Stimulated activated naive CD8-positive, alpha-beta T cell treated with anti-CD3 and anti-CD28 coated beads, Interleukin-15, Interleukin-2, amounts not matched to agents 100 ng/mL and 50 ng/mL, for 24 hours (primary cell): ENCODE measurements at regions not wholly inside any gene's neighbourhood (a gene's known extent, or its start where the extent isn't known, plus 50 kb on each side); places are given as distances from the start of the nearest gene placed in this dataset.

Experiments used
- H3K27ac Mint-ChIP-seq: one replicate; pipeline ENCODE4 v1.8.0; 2021; ENCODE audit warnings: mild to moderate bottlenecking, mixed read lengths
- H3K27me3 Mint-ChIP-seq: one replicate; pipeline ENCODE4 v1.8.0; 2021; ENCODE audit warnings: mixed read lengths
- H3K36me3 Mint-ChIP-seq: one replicate; pipeline ENCODE4 v1.8.0; 2021; ENCODE audit warnings: low read depth, mixed read lengths
- H3K4me1 Mint-ChIP-seq: one replicate; pipeline ENCODE4 v1.8.0; 2021; ENCODE audit warnings: low read depth, mixed read lengths
- H3K4me3 Mint-ChIP-seq: one replicate; pipeline ENCODE4 v1.8.0; 2021; ENCODE audit warnings: mild to moderate bottlenecking, mixed read lengths
- H3K9me3 Mint-ChIP-seq: one replicate; pipeline ENCODE4 v1.8.0; 2021; ENCODE audit warnings: mixed read lengths

DNA sequence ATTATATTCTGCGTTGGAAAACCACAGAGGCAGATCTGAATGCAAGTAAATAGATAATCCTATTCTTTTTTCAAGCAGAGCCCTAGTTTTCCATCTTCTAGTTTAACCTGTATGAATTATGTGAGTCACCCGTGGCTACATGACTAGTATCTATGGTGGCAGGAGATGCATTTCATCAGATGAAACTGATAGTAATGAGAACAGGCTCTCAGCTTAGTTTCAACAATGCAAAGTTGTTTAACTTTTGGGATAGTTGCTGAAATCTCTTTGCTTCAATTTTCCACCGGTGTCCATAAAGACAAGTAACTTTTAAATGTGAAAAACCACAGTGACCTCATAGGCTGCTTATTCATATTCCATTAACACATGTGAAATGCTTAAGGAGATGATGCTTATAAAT, 1317.4 kb upstream of the TENM3 start:
- Mint-ChIP-seq H3K27me3 (no peaks in the 10 kb centered on the region), H3K4me3 (no peak overlapping the region), H3K27ac (no peak overlapping the region)

DNA sequence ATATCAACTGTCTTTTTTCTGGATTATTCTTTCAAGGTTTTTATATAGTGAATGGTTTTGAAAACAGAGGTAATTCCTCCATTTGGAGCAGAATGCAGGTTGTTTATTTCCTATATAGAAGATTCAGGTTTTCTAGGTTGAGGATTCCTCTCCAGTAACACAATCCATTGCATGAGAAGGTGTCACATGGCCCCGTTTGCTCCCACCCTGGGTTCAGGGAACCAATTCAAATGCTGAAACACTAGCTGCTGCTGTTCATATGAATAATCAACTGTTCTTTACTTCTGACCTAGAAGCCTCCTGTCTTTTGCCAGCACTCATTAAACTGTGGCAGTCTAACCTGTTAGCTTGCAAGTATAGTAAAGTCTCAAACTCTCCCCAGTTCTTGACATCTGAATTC, 1316.9 kb upstream of the TENM3 start:
- Mint-ChIP-seq H3K4me1 (no peaks in the 10 kb centered on the region), H3K27me3 (no peaks in the 10 kb centered on the region), H3K36me3 (no peaks in the 10 kb centered on the region), H3K9me3 (no peaks in the 10 kb centered on the region), H3K4me3 (no peak overlapping the region), H3K27ac (no peak overlapping the region)

More for the DNA sequence above, 1317.4 kb upstream of the TENM3 start:
- no peaks in the 10 kb centered on the region for H3K36me3 Mint-ChIP-seq
- no peaks in the 10 kb centered on the region for H3K9me3 Mint-ChIP-seq
- no peaks in the 10 kb centered on the region for H3K4me1 Mint-ChIP-seq

DNA sequence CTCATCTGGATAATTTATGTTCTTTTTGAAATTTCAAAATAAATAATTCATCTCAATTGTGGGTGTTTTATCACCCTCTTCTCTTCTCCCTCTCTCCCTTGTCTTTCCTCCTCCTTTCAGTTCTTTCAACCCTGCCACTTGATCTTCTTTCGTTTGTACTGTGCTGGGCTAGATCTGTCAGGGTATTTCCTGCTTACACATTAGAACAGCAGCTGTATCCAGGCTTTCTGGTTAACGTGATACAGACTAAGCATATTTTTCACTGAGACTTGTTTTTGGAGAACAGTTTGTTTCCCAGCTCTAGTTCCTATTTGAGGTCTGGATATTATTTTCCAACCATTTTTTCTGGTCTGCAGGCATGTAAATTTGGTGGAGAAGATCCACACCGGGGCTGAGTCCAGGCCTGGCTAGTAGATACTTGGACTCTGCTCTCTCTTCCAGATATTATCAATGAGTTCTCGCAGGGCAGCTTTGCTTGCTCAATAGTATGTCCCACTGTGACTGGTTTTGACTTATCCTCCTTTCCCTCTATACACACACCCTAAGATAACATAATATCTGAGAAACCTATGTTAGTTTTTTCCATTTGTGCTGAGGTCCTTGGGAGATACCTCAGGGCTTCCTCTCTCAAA, 1310.7 kb upstream of the TENM3 start:
- Mint-ChIP-seq H3K4me3 (no peak overlapping the region), H3K27me3 (no peaks in the 10 kb centered on the region), H3K4me1 (no peaks in the 10 kb centered on the region), H3K27ac (no peak overlapping the region), H3K36me3 (no peaks in the 10 kb centered on the region), H3K9me3 (no peaks in the 10 kb centered on the region)

DNA sequence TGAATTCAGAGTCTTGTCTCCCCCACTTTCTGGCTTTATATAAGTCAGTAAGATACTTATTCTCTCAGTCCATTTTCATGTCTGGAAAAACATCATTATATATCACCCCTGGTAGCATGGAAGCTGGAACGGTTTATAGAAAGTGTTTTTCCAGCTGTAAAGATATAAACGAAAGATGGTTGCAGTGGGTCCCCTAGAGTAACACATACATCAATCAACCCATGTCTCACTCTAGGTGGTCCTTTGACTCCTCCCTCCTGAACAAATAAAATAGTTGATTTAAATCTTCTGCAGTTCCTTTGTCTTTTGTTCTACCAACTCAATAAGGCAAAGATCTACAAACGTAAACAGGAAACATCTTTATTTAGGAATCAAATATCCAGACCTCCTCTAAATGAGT, 1306.1 kb upstream of the TENM3 start:
- no peak overlapping the region for H3K4me3 Mint-ChIP-seq
- H3K36me3 Mint-ChIP-seq, result no peaks in the 10 kb centered on the region
- H3K27me3 Mint-ChIP-seq, result no peaks in the 10 kb centered on the region
- no peaks in the 10 kb centered on the region for H3K4me1 Mint-ChIP-seq
- no peak overlapping the region for H3K27ac Mint-ChIP-seq
- no peaks in the 10 kb centered on the region for H3K9me3 Mint-ChIP-seq

DNA sequence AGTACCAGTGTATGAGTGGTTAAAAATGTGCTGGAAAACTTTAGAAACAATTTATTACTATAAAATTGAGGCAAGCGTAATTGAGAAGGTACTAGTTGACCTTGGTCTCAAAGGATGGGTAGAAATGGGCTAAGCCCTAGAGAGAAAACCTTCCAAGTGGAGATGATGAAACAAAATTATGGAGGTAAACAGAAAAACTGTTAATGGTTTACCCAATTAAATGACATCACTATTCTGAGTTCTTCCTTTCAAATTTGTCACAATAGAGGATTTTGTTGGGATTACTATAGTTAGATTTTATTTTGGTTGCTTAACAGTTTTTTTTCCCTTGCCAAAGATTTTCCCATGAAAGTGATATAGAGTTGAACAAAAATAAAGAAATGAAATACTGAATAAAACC, 1302.5 kb upstream of the TENM3 start:
- Mint-ChIP-seq H3K4me3 (no peak overlapping the region), H3K27ac (no peak overlapping the region), H3K36me3 (no peaks in the 10 kb centered on the region), H3K9me3 (no peaks in the 10 kb centered on the region), H3K27me3 (no peaks in the 10 kb centered on the region), H3K4me1 (no peaks in the 10 kb centered on the region)

DNA sequence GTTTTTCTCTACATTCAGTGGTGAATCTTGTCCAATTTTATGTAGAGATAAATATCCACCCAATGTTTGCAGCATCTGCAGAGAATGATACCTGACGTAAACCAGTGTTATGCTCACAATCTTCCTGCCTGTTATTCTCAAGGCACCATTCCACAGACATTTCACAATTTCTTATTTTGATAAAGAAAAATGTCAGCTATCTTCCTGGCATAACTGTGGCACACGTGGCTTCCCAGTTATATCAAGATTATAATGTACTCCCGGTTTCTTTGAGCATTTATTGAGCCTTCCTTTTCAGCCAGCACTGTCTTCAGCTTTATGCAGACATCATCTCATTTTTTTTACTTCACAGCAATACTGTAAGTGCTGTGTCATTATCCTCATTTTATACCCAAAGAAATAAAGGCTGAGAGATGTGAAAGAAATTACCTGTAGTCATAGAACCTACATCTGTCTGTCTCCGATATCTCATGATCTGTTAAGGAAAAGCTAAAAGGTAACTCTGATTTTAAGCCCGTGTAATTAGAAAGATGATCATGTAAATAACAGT, 1300.8 kb upstream of the TENM3 start:
- Mint-ChIP-seq H3K36me3 (no peaks in the 10 kb centered on the region), H3K4me3 (no peak overlapping the region), H3K27me3 (no peaks in the 10 kb centered on the region), H3K27ac (no peak overlapping the region), H3K4me1 (no peaks in the 10 kb centered on the region), H3K9me3 (peaks cover 4% of the 10 kb centered on the region)

DNA sequence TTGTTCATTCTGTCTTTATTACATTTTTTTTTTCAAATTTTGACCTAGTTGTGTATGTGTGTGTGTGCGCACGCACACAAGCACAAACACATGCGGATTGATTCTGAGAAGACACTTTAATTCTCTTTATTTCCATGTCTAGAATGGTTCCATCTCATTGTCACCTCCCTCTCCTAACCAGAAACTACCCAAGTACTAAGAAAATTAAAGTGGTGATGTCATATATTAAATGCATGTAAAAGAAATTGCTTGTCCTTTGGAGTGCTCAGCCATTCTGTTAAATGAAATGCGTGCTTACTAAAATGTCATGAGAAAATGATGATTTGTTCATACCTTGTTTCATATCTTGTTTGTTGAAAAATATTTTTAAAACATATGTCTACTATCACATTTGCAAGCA, 1297.0 kb upstream of the TENM3 start:
- Mint-ChIP-seq H3K27me3 (no peaks in the 10 kb centered on the region), H3K4me3 (no peak overlapping the region), H3K36me3 (no peaks in the 10 kb centered on the region), H3K9me3 (peaks cover 4% of the 10 kb centered on the region), H3K27ac (no peak overlapping the region), H3K4me1 (no peaks in the 10 kb centered on the region)

DNA sequence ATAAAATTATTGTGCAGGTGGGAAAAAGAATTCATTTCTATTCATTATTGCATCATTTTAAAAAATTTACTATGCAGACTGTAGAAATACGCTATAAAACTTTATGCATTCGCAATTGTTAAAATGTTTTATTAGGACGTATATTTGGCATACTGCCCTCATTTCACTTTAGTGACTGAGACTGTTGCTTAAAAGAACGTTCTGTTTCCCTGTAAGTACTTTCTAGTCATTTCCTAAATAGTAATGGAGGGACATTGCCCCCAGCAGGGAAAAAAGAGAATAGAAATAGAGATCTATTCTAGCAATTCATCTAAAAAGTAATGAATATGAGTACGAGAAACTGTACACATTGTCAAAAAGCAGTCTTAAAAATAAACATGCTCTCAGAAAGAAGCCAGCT, 1295.8 kb upstream of the TENM3 start:
- Mint-ChIP-seq H3K4me3 (no peak overlapping the region), H3K9me3 (peaks cover 4% of the 10 kb centered on the region), H3K27ac (no peak overlapping the region), H3K27me3 (no peaks in the 10 kb centered on the region), H3K4me1 (no peaks in the 10 kb centered on the region), H3K36me3 (no peaks in the 10 kb centered on the region)

DNA sequence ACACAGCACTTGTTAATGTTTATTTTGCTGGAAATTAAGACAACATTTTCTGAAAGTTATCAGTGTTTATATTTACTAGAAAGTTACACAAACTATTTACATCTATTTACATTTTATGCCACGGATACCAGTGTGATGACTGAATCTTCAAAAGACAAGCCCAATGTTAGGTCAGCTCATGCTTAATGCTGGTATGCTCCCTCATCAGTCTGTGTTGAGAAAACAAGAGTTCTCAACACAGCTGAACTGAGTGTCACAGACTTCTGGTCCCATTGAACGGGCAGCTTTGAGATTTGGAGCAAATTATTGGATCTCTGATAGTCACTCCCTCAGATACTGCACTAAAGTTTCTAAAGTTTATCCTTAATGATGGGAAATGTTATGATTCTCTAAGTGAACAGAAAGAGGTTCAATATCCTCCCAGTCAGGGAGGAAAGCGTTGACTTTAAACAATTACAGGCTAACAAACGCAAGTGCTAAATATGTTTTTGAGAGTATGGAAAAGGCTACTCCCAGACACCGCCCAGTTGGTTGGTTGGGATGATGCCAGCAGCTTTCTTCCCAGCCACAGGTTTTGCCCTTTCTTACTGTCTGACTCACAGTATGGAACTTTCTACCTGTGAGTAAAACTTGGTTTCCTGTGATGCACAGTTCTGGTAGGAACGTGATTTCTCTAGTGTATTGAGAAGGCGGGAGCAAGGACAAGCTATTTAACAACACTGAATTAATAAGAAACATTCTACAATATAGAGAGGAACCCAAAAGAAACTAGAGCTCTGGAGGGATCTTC, 1293.6 kb upstream of the TENM3 start:
- Mint-ChIP-seq H3K27ac (no peak overlapping the region), H3K4me1 (no peaks in the 10 kb centered on the region), H3K9me3 (peaks cover 4% of the 10 kb centered on the region), H3K27me3 (no peaks in the 10 kb centered on the region), H3K4me3 (no peak overlapping the region), H3K36me3 (no peaks in the 10 kb centered on the region)

DNA sequence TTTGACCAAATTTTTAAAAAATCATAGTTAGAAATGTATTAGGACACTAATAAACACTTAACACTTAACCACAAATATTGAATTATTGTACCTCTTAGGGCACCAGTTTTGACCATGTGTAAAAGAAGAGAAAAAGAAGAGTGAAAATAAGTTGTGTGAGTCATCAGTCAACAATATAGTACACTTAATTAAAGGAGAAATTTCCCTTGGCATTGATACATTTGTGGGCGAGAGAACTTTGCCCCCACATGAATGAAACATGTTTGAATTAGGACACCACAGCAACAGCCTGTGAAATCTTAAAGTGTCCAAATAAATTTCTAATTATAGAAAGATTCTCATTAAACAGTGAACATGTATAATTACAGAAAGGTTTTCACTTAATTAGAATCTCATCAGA, 1292.8 kb upstream of the TENM3 start:
- no peaks in the 10 kb centered on the region for H3K27me3 Mint-ChIP-seq

DNA sequence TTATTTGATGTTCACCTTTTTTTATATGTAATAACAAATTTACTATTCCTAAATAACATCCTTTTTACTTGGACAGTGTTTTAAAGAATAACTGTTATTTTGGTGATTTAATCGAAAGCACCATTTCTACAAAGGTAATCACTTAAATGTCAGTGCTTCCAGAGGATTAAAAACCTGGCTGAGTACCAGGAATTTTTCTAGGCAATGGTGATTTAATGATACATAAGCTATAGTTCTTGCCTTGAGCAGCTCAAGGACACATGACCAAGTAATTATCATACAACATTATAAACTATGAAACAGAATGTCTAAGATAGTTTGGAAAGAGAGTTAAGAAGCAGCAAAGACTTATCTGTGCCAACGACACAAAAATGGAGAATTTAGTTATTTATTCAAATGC, 1291.9 kb upstream of the TENM3 start:
- no peaks in the 10 kb centered on the region for H3K4me1 Mint-ChIP-seq
- H3K4me3 Mint-ChIP-seq, result no peak overlapping the region
- no peak overlapping the region for H3K27ac Mint-ChIP-seq
- peaks cover under 1% of the 10 kb centered on the region for H3K9me3 Mint-ChIP-seq
- H3K27me3 Mint-ChIP-seq, result no peaks in the 10 kb centered on the region
- no peaks in the 10 kb centered on the region for H3K36me3 Mint-ChIP-seq

More for the DNA sequence above, 1292.8 kb upstream of the TENM3 start:
- no peaks in the 10 kb centered on the region for H3K36me3 Mint-ChIP-seq
- peaks cover 4% of the 10 kb centered on the region for H3K9me3 Mint-ChIP-seq
- no peak overlapping the region for H3K4me3 Mint-ChIP-seq
- H3K4me1 Mint-ChIP-seq, result no peaks in the 10 kb centered on the region
- no peak overlapping the region for H3K27ac Mint-ChIP-seq

DNA sequence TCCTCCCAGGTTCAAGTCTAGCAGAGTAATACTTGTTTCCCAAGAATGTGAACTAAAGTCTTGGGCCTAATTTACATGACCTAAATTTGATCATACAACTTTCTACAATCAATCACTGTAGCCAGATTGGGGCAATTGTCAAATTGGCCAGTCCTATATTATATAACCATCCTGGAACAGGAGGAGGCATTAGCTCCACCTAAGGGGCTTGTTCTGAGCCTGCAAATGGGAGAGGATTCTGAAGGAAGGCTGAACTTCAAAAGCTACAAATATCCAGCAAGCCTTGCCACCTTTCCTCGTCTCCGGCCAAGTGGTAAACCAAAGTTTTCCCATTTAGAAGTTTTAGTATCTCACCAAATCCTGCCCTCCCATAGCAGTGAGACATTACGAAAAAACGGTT, 1289.6 kb upstream of the TENM3 start:
- H3K4me1 Mint-ChIP-seq, result no peaks in the 10 kb centered on the region
- H3K27ac Mint-ChIP-seq, result no peak overlapping the region
- H3K9me3 Mint-ChIP-seq, result no peaks in the 10 kb centered on the region
- H3K36me3 Mint-ChIP-seq, result no peaks in the 10 kb centered on the region
- no peaks in the 10 kb centered on the region for H3K27me3 Mint-ChIP-seq
- H3K4me3 Mint-ChIP-seq, result no peak overlapping the region

DNA sequence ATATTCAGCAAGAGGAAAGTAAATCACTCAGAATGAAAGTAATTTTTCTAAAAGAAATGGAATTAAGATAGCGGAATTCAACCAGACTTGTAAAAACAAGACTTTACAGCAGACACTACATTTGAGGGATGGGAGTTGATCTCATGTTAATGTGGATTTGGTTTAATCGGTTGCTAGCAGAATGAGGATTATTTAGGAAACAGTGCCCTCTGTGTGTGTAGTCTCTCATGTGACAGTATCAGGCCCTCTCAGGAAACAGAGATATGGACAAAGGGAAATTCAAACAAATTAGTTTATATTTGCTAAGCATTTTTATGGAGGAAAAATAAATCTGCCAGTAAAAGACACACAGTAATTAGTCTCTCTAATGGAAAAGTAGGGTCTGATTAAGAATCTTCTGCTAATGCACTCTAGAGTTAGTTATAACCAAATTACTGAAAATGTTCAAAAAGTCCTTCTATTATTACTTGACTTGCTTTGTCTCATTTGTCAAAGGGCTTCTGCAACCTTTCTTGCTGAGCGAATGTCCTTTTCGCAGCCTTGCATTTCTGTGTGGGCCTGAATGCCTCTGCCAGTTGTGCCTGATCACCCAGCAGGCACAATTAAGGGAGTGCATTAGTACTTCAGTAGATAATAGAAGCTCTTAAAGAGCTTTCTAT, 1282.3 kb upstream of the TENM3 start:
- no peak overlapping the region for H3K4me3 Mint-ChIP-seq
- no peak overlapping the region for H3K27ac Mint-ChIP-seq
- H3K27me3 Mint-ChIP-seq, result no peaks in the 10 kb centered on the region
- no peaks in the 10 kb centered on the region for H3K36me3 Mint-ChIP-seq
- peaks cover 6% of the 10 kb centered on the region for H3K9me3 Mint-ChIP-seq
- no peaks in the 10 kb centered on the region for H3K4me1 Mint-ChIP-seq

DNA sequence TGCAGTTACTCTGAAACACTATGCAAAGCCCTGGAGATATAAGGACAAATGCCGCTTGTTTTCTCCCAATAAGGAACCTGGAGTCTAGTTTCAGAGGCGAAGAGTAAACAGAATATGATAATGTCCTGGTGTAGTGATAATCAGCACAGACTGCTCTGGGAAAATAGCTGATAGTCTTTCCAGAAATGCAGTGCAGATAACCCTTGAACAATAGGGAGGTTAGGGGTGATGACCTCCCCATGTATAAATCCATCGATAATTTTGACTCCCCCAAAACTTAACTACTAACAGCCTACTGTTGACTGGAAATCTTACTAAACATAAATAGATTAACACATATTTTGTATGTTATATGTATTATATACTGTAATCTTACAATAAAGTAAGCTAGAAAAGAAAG, 1280.9 kb upstream of the TENM3 start:
- Mint-ChIP-seq H3K27me3 (no peaks in the 10 kb centered on the region), H3K4me3 (no peak overlapping the region), H3K4me1 (no peaks in the 10 kb centered on the region), H3K27ac (no peak overlapping the region), H3K36me3 (no peaks in the 10 kb centered on the region), H3K9me3 (peaks cover 6% of the 10 kb centered on the region)

DNA sequence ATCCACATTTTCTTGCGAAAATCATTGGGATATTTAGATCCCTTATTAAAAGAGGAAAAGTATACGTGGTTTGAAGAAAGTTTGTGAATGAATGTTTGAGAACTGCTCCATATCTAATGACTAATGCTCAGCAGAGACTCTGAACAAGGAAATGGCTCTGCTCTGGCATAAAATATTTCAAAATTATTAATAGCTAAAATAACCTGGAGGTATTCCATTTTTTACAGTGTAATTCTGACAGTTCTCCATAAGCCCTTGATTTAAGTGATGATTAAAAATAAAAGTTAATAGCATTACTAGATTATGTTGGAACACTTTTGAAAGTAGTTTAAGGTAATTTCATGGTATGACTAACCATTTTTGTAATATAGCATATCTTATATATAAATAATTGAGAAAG, 1276.9 kb upstream of the TENM3 start:
- Mint-ChIP-seq H3K4me3 (no peak overlapping the region), H3K27ac (no peak overlapping the region), H3K9me3 (peaks cover 6% of the 10 kb centered on the region), H3K27me3 (no peaks in the 10 kb centered on the region), H3K4me1 (no peaks in the 10 kb centered on the region), H3K36me3 (no peaks in the 10 kb centered on the region)
